ENCODE measurements at regions not wholly inside any gene's neighbourhood (a gene's known extent, or its start where the extent isn't known, plus 50 kb on each side); places are given as distances from the start of the nearest gene placed in this dataset.
A peak's percentile ranks its signal among the peaks of the same experiment; 100 is the strongest.

GRCh38 chr4:107541511-107541910 is 178.5 kb downstream of the PAPSS1 start:
- TF ChIP-seq, protein P1, sequence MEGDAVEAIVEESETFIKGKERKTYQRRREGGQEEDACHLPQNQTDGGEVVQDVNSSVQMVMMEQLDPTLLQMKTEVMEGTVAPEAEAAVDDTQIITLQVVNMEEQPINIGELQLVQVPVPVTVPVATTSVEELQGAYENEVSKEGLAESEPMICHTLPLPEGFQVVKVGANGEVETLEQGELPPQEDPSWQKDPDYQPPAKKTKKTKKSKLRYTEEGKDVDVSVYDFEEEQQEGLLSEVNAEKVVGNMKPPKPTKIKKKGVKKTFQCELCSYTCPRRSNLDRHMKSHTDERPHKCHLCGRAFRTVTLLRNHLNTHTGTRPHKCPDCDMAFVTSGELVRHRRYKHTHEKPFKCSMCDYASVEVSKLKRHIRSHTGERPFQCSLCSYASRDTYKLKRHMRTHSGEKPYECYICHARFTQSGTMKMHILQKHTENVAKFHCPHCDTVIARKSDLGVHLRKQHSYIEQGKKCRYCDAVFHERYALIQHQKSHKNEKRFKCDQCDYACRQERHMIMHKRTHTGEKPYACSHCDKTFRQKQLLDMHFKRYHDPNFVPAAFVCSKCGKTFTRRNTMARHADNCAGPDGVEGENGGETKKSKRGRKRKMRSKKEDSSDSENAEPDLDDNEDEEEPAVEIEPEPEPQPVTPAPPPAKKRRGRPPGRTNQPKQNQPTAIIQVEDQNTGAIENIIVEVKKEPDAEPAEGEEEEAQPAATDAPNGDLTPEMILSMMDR (IDR thresholded peaks at IDR 0.05; ENCODE audit: low read depth, low read length, missing control alignments): no peak
- H3K27me3 ChIP-seq (replicated peaks): no peaks in the 10 kb centered on the region
- H3K4me3 ChIP-seq (ENCODE audit: low read depth, low read length): no peak overlapping the region
- H3K27ac ChIP-seq: no peak overlapping the region
- in situ Hi-C loops (cut with HindIII; ENCODE audit: low pct_ligation_motif_present, low sequenced_read_pairs): no loop called here
- no peak for DNase-seq
- H3K36me3 ChIP-seq (replicated peaks): no peaks in the 10 kb centered on the region

DNA sequence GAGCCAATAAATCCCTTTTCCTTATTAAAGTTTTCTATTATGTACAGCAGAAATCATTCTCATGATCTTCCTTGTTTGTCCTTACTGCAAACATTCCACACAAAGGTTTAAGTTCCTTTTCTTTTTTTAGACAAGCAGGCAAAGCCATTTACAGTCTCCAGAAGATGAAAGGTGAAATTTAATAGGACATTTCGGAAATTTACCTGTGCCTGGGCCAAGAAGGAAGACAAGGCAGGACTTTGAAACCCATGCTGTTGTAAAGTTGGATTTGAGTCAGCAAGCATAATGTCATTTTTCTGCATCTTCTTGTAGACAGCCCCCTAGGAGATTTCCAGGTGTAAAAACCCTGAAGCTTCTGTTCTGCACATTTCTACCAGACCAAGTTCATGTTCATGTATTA is 188.1 kb downstream of the PAPSS1 start:
- no peak for DNase-seq
- no peak overlapping the region for H3K4me3 ChIP-seq (ENCODE audit: low read depth, low read length)
- H3K27ac ChIP-seq: no peak overlapping the region
- no peaks in the 10 kb centered on the region for H3K36me3 ChIP-seq (replicated peaks)
- no peaks in the 10 kb centered on the region for H3K27me3 ChIP-seq (replicated peaks)
- in situ Hi-C loops (cut with HindIII; ENCODE audit: low pct_ligation_motif_present, low sequenced_read_pairs): no loop called here
- TF ChIP-seq, protein P1 (IDR thresholded peaks at IDR 0.05; ENCODE audit: low read depth, low read length, missing control alignments): no peak

DNA sequence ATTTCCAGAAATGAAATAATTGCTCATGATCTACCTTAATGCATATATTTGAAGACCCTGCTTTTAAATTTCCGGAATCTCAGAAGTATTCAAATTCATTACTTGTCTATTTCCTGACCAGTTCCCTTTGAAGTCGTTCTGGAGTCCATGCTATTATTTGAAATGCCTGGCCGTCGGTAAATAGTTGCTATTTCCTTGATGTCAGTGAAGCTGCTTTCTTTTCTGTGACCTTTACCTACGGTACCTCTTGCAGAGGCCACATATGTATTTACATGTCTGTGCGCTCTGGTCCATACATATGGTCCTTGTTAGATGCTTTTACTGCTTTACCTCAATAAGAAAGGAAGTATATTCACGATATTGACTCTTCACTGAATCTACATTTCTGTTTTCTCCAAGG is 199.7 kb downstream of the PAPSS1 start:
- no peak for DNase-seq
- TF ChIP-seq, protein P1 (IDR thresholded peaks at IDR 0.05; ENCODE audit: low read depth, low read length, missing control alignments): no peak
- H3K27me3 ChIP-seq (replicated peaks): no peaks in the 10 kb centered on the region
- no peak overlapping the region for H3K4me3 ChIP-seq (ENCODE audit: low read depth, low read length)
- no peak overlapping the region for H3K27ac ChIP-seq
- no peaks in the 10 kb centered on the region for H3K36me3 ChIP-seq (replicated peaks)
- in situ Hi-C loops (cut with HindIII; ENCODE audit: low pct_ligation_motif_present, low sequenced_read_pairs): no loop called here

GRCh38 chr4:107519053-107519452 is 201.0 kb downstream of the PAPSS1 start:
- no peaks in the 10 kb centered on the region for H3K27me3 ChIP-seq (replicated peaks)
- DNase-seq: peak; percentile 36
- TF ChIP-seq, protein P1 (IDR thresholded peaks at IDR 0.05; ENCODE audit: low read depth, low read length, missing control alignments): peak; percentile 61
- no peaks in the 10 kb centered on the region for H3K36me3 ChIP-seq (replicated peaks)
- H3K4me3 ChIP-seq (ENCODE audit: low read depth, low read length): no peak overlapping the region
- in situ Hi-C loops (cut with HindIII; ENCODE audit: low pct_ligation_motif_present, low sequenced_read_pairs): no loop called here
- H3K27ac ChIP-seq: no peak overlapping the region

GRCh38 chr4:107518076-107518475 is 202.0 kb downstream of the PAPSS1 start:
- Histone ChIP-seq H3K4me3 (ENCODE audit: low read depth, low read length) (no peak overlapping the region), H3K27ac (no peak overlapping the region), H3K27me3 (replicated peaks) (no peaks in the 10 kb centered on the region), H3K36me3 (replicated peaks) (no peaks in the 10 kb centered on the region)
- DNase-seq: no peak
- in situ Hi-C loops (cut with HindIII; ENCODE audit: low pct_ligation_motif_present, low sequenced_read_pairs): no loop called here
- TF ChIP-seq, protein P1 (IDR thresholded peaks at IDR 0.05; ENCODE audit: low read depth, low read length, missing control alignments): no peak

- in situ Hi-C loops (cut with HindIII; ENCODE audit: low pct_ligation_motif_present, low sequenced_read_pairs): no loop called here
- no peak for DNase-seq
- TF ChIP-seq, protein P1 (IDR thresholded peaks at IDR 0.05; ENCODE audit: low read depth, low read length, missing control alignments): no peak
- H3K36me3 ChIP-seq (replicated peaks): no peaks in the 10 kb centered on the region
- H3K27ac ChIP-seq: no peak overlapping the region
- no peak overlapping the region for H3K4me3 ChIP-seq (ENCODE audit: low read depth, low read length)
- H3K27me3 ChIP-seq (replicated peaks): no peaks in the 10 kb centered on the region
Measured at GRCh38 chr4:107512549-107512948, 207.5 kb downstream of the PAPSS1 start.
